Omental fat pad (tissue), 3 donors: ENCODE measurements at regions not wholly inside any gene's neighbourhood (a gene's known extent, or its start where the extent isn't known, plus 50 kb on each side); places are given as distances from the start of the nearest gene placed in this dataset.

Experiments
- ATAC-seq: fragments of 150-250 bp; one replicate; pipeline ENCODE4 v1.9.1; 2016; ENCODE audit warnings: mild to moderate bottlenecking, moderate library complexity; ENCODE audit not compliant: low FRiP score
- DNase-seq: peaks from one replicate; pipeline ENCODE4 v3.0.0-alpha.2; 2019; ENCODE audit warnings: low spot score
- TF ChIP-seq, protein P1 (sequence below), 3 donors: fragments of 450-650 bp; IDR thresholded peaks; one replicate each; pipeline ENCODE4 v1.5.1; 2016 to 2017; ENCODE audit warnings: antibody characterized with exemption in 3 of 3, mild to moderate bottlenecking in 3 of 3, moderate library complexity in 2 of 3

DNA sequence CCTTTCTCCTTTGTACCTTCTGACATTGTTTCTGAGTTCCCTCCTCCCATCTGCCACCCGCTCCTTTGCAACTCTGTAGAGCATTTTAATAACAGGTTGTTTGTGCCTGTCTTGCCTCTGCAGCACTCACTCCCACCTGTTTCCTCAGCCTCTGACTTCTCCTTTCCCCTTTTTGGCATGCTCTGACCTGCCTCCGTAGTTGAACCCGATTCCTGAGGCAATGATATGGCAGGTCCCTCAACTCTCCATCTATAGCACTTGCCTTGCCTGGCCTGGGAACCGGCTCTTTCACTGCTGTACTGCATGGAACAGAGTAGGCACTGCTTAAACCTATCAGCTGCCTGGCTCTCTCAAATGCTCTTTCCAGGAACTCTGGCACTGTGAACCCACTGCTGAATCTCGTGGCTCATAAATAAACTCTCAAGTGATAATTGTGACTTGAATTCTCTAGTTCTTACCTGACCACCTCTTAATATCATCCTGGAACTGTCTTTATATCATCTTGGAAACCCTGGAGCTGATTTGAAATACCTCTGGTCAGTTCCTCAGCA lies 50.3 kb downstream of the UTRN start:
- ATAC-seq (no peak), DNase-seq (no peak)
- TF ChIP-seq, protein P1, sequence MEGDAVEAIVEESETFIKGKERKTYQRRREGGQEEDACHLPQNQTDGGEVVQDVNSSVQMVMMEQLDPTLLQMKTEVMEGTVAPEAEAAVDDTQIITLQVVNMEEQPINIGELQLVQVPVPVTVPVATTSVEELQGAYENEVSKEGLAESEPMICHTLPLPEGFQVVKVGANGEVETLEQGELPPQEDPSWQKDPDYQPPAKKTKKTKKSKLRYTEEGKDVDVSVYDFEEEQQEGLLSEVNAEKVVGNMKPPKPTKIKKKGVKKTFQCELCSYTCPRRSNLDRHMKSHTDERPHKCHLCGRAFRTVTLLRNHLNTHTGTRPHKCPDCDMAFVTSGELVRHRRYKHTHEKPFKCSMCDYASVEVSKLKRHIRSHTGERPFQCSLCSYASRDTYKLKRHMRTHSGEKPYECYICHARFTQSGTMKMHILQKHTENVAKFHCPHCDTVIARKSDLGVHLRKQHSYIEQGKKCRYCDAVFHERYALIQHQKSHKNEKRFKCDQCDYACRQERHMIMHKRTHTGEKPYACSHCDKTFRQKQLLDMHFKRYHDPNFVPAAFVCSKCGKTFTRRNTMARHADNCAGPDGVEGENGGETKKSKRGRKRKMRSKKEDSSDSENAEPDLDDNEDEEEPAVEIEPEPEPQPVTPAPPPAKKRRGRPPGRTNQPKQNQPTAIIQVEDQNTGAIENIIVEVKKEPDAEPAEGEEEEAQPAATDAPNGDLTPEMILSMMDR (IDR thresholded peaks at IDR 0.05), result no peak

DNA sequence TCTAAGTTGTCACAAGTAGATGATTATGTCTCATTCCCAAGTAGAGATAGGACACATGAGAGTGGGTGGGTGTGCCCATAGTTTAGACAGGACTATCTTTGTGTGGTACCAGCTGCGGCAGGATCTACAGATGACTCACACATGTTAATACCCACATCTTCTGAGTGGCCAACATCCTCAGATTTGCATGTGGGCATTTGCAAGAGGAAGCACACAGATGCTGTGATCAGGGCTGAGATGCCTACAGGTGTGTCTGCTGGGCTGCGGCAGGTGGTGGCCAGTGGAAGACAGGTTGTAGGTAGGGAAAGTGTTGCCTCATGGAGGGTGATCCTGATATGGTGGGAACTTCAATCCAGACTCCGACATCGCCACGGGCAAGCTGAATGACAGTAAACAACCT lies 50.8 kb downstream of the UTRN start:
- peak; percentile 42 for ATAC-seq
- TF ChIP-seq, protein P1 (IDR thresholded peaks at IDR 0.05), result no peak
- no peak for DNase-seq

DNA sequence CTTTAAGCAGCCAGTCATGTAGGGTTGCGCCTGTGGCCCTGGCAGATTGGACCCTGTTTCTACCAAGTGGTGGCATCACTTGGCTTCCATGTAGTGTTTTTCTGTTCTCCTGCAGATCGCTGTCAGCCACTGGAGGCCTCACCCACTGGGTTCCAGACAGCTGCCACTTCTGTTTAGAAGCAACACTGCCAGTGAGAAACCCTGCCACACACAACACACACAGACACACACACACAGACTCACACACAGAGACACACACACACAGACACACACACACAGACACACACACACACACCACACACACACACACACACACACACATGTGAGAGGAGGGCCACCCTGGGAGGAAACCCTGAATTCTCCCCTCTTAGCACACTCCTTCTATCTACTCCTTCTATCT lies 51.8 kb downstream of the UTRN start:
- no peak for ATAC-seq
- TF ChIP-seq, protein P1 (IDR thresholded peaks at IDR 0.05), result no peak
- DNase-seq, result no peak

DNA sequence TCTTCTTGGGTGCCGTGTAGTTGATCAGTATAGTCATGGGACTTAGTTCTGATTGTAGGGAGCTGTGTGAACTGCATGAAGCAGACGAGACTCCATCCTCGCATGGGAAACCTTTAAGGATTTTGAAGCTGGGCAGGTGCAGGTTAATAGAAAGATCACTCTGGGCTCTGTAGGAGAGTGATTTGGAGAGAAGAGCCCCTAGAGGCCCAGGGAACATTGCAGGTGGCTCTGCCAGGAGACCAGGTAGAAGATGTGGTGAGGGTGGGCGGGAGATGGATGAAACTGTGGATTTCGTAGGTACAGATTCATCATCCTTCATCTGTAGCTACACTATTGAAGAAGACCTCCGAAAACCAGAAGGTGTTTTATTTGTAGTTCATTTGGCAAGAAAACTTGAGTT lies 53.3 kb downstream of the UTRN start:
- TF ChIP-seq, protein P1 (IDR thresholded peaks at IDR 0.05), result no peak
- DNase-seq (no peak), ATAC-seq (no peak)

DNA sequence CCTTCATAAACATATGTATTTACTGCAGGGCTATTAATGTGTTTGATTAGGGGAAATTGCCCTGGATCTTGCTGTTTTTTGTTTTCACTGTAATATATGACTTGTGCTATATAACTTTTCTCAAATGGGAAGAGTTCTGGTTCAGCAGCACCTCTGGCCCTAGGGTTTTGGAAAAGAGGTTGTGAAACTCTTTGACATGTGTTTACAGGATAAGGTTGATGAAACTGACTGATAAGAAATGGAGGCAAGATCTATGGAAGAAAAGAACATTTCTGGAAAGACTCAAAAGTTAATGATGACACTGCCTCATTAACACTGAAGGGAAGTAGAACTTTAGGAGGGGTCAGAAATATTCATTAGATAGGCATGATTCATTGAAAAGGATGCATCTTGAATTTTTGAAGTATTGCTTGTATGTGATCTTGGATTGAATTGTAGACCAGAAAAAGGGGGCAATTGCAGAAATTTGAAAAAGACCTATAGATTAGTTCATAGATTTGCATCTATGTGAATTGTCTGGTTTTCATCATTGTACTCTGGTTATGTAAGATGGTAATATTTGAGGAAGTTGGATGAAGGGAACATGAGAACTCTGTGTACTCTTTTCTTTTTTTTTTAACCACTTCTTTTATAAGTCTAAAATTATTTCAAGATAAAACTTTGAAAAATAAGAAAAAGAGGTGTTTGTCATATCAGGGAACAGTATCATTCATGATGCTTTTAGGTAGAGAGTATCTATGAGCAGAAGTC lies 54.0 kb downstream of the UTRN start:
- TF ChIP-seq, protein P1 (IDR thresholded peaks at IDR 0.05), result no peak
- no peak for DNase-seq
- ATAC-seq, result no peak

DNA sequence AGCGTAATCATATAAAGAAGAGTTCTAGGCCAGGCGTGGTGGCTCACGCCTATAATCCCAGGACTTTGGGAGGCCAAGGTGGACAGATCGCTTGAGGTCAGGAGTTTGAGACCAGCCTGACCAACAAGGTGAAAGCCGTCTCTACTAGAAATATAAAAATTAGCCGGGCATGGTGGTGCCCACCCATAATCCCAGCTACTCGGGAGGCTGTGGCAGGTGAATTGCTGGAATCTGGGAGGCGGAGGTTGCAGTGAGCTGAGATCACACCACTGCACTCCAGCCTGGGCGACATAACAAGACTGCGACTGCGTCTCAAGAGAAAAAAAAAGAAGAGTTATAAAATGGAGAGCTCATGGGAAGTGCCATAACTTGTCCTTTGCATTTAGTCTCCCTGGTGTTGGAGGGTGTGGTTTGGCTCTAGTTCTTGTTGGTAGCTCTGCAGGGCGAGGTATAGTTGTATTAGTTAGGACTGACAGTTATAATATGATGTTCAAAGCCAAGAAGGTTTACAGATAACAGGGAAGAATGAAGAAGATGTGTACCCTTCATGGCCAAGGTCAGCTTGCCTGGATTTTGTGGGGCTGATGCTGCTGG lies 54.8 kb downstream of the UTRN start:
- DNase-seq (no peak), ATAC-seq (no peak)
- TF ChIP-seq, protein P1 (IDR thresholded peaks at IDR 0.05), result no peak
